NCI-H2171 (cell line): ENCODE measurements at regions not wholly inside any gene's neighbourhood (a gene's known extent, or its start where the extent isn't known, plus 50 kb on each side); places are given as distances from the start of the nearest gene placed in this dataset.

Experiments
- DNase-seq: peaks from one replicate; lab custom pipeline; 2025; lab: John Stamatoyannopoulos, UW

DNA sequence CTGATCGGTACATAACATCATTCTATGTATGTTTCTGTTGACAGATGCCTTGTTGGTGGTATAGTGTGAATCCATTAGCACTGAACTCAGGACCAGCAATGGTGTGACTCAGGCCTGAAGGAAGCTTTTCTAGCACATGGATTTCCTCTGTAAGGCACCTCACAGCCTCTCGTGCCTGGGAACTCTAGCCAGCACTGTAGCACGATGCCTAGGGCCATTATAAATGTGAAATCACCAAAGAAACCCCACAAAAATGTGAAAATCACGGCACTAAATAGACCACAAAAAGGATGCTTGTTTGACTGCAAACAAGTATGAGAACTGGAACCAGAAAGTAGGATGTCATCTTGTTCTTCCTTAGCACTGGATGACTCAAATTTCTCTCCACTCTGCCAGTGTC lies 63.7 kb upstream of the NKX2-2 start:
- no peak for DNase-seq

GRCh38 chr20:21575981-21576740 lies 62.3 kb upstream of the NKX2-2 start:
- no peak for DNase-seq

GRCh38 chr20:21575167-21575566 lies 61.3 kb upstream of the NKX2-2 start:
- DNase-seq, result no peak

DNA sequence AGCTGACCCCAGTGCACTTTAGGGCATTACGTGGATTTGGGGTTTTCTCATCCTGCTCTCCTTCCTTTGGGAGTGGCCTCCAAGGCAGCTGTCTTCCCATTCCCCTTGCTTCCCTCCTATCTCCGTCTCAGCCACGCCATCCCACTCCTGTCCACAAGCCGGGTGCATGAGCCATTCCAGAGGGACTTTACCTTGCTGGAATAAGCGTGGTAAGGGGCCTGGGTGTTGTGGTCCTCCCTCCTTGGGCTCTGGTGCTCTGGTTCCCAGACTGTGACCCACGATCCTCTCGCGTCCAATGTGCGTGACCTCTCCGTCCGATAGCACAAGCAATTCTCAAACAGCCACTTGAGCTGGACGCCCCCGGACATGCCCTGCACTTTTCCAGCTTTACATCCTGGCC lies 60.6 kb upstream of the NKX2-2 start:
- DNase-seq, result no peak

GRCh38 chr20:21573259-21573658 lies 59.4 kb upstream of the NKX2-2 start:
- DNase-seq, result no peak

- DNase-seq, result no peak
Measured at GRCh38 chr20:21571841-21572690, 58.2 kb upstream of the NKX2-2 start.

GRCh38 chr20:21570285-21570992 lies 56.6 kb upstream of the NKX2-2 start:
- no peak for DNase-seq

- DNase-seq, result no peak
Measured at GRCh38 chr20:21569586-21569985, 55.7 kb upstream of the NKX2-2 start.

GRCh38 chr20:21564127-21564773 lies 50.4 kb upstream of the NKX2-2 start:
- DNase-seq, result no peak
